Stimulated activated CD8-positive, alpha-beta memory T cell treated with anti-CD3 and anti-CD28 coated beads, Interleukin-15, amount 100 ng/mL, for 48 hours (primary cell): ENCODE measurements at regions not wholly inside any gene's neighbourhood (a gene's known extent, or its start where the extent isn't known, plus 50 kb on each side); places are given as distances from the start of the nearest gene placed in this dataset.

Source experiments
- DNase-seq, 2 donors: peaks; one replicate each; pipeline ENCODE4 v3.0.0-alpha.2; 2020; ENCODE audit warnings: low read depth in 2 of 2

- DNase-seq: no peak
Measured at GRCh38 chr9:106322706-106323245, 540.2 kb upstream of the ZNF462 start.

GRCh38 chr9:106324053-106324585, 538.8 kb upstream of the ZNF462 start:
- no peak for DNase-seq

- no peak for DNase-seq
Measured at GRCh38 chr9:106324591-106325280, 538.2 kb upstream of the ZNF462 start.

- no peak for DNase-seq
Measured at GRCh38 chr9:106326493-106326892, 536.5 kb upstream of the ZNF462 start.

GRCh38 chr9:106333481-106333880, 529.5 kb upstream of the ZNF462 start:
- no peak for DNase-seq

GRCh38 chr9:106334081-106334480, 528.9 kb upstream of the ZNF462 start:
- no peak for DNase-seq

- no peak for DNase-seq
Measured at GRCh38 chr9:106339882-106340281, 523.1 kb upstream of the ZNF462 start.

- DNase-seq: no peak
Measured at GRCh38 chr9:106350777-106351176, 512.2 kb upstream of the ZNF462 start.

GRCh38 chr9:106356924-106357323, 506.0 kb upstream of the ZNF462 start:
- no peak for DNase-seq

GRCh38 chr9:106358331-106358730, 504.6 kb upstream of the ZNF462 start:
- DNase-seq: no peak

- DNase-seq: no peak
Measured at GRCh38 chr9:106376689-106377088, 486.3 kb upstream of the ZNF462 start.

- no peak for DNase-seq
Measured at GRCh38 chr9:106383072-106383471, 479.9 kb upstream of the ZNF462 start.

GRCh38 chr9:106387965-106388364, 475.0 kb upstream of the ZNF462 start:
- no peak for DNase-seq

- no peak for DNase-seq
Measured at GRCh38 chr9:106393226-106393625, 469.7 kb upstream of the ZNF462 start.

- DNase-seq: no peak
Measured at GRCh38 chr9:106400170-106400569, 462.8 kb upstream of the ZNF462 start.

GRCh38 chr9:106400950-106401349, 462.0 kb upstream of the ZNF462 start:
- no peak for DNase-seq

GRCh38 chr9:106403081-106403480, 459.9 kb upstream of the ZNF462 start:
- DNase-seq: no peak

- DNase-seq: no peak
Measured at GRCh38 chr9:106404137-106404536, 458.8 kb upstream of the ZNF462 start.

- no peak for DNase-seq
Measured at GRCh38 chr9:106405871-106406435, 457.0 kb upstream of the ZNF462 start.

GRCh38 chr9:106414042-106414441, 448.9 kb upstream of the ZNF462 start:
- DNase-seq: no peak

GRCh38 chr9:106417685-106418084, 445.3 kb upstream of the ZNF462 start:
- no peak for DNase-seq

GRCh38 chr9:106419829-106420228, 443.1 kb upstream of the ZNF462 start:
- DNase-seq: no peak

- DNase-seq: peak in 1 of 2 donors; percentile 6
Measured at GRCh38 chr9:106420511-106420944, 442.4 kb upstream of the ZNF462 start.
